Body of pancreas (tissue), 4 donors: ENCODE measurements at regions not wholly inside any gene's neighbourhood (a gene's known extent, or its start where the extent isn't known, plus 50 kb on each side); places are given as distances from the start of the nearest gene placed in this dataset.

ENCODE experiments used
- ATAC-seq: fragments of 150-250 bp; one replicate; pipeline ENCODE4 v1.9.1; 2016
- DNase-seq, 4 donors: peaks; one replicate each; pipeline ENCODE4 v3.0.0-alpha.2; 2019
- H3K27ac ChIP-seq, 4 donors: fragments of 200-600 bp; sonication (generic); 1 replicate in 3 of 4; 2 replicates in 1 of 4; pipeline versions ENCODE4 v1.5.1 to v1.6.1; 2016 to 2019; ENCODE audit warnings: mild to moderate bottlenecking in 1 of 4, mixed read lengths in 1 of 4, moderate library complexity in 1 of 4
- H3K27me3 ChIP-seq, 2 donors: fragments of 200-600 bp; sonication (generic); one replicate each; pipeline ENCODE4 v1.6.0; 2016; ENCODE audit warnings: mild to moderate bottlenecking in 1 of 2
- H3K36me3 ChIP-seq, 2 donors: fragments of 200-600 bp; sonication (generic); replicated peaks in 1 of 2; 2 replicates each; pipeline ENCODE4 v1.5.1; 2016; ENCODE audit warnings: low read depth in 2 of 2; ENCODE audit not compliant: insufficient read depth in 1 of 2
- H3K4me1 ChIP-seq: fragments of 200-600 bp; sonication (generic); one replicate; pipeline ENCODE4 v1.6.0; 2016
- H3K4me3 ChIP-seq, 2 donors: fragments of 200-600 bp; sonication (generic); 1 replicate in 1 of 2; 2 replicates in 1 of 2; pipeline ENCODE4 v1.5.1; 2016 to 2019
- H3K9me3 ChIP-seq, 3 donors: fragments of 200-600 bp; sonication (generic); 1 replicate in 2 of 3; 2 replicates in 1 of 3; pipeline ENCODE4 v1.5.1; 2016
- POLR2A ChIP-seq, 3 donors: fragments of 450-650 bp; IDR thresholded peaks; one replicate each; pipeline ENCODE4 v1.6.1; 2016; ENCODE audit warnings: antibody characterized with exemption in 3 of 3, mild to moderate bottlenecking in 2 of 3
- WGBS, 2 donors: methylation state at CpG; one replicate each; pipeline ENCODE4 v1.1.5; 2017; 5-methylcytosine and 5-hydroxymethylcytosine counted together
- intact Hi-C: fragments of 100-400 bp; cut with DNase I; formaldehyde crosslinking; loops from one replicate; pipeline ENCODE4 v1.15.1; 2023
- TF ChIP-seq, protein P1 (sequence below), 7 experiments: fragments of 450-650 bp in 4 of 7; fragments of 200-600 bp in 3 of 7; sonication (generic) in 3 of 7; IDR thresholded peaks; one replicate each; pipeline ENCODE4 v1.5.1; 2016 to 2019; ENCODE audit warnings: antibody characterized with exemption in 7 of 7

DNA sequence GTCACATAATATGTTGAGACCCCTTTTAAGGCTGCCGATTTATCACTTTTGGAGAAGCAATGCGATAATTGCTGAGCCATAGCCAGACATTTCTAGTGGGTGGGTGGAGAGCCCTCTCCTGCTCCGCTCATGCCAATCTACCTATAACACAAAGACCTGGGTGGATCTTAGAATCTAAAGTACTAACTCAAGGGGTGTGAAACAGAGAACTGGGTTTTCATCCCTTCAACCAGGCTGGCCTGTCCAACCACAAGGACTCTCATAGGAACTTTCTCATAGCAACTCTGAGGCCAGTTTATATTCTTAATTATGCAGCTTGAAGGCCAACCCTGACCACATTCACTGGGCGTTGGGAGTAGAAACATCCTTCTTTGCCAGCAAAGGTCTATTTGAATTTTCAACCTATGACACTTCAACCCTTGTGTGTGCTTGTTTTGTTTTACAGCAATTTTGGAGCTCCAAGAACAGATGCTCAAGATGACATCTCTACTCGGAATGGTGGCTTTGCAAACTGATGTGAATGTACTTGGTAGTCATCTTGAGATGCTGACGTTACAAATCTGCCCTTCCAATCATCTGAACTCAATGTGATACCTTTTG is 1198.2 kb upstream of the AUTS2 start:
- intact Hi-C loops = no loop called here
- no peak for ATAC-seq
- TF ChIP-seq POLR2A (IDR thresholded peaks at IDR 0.05) = no peak
- TF ChIP-seq, protein P1, sequence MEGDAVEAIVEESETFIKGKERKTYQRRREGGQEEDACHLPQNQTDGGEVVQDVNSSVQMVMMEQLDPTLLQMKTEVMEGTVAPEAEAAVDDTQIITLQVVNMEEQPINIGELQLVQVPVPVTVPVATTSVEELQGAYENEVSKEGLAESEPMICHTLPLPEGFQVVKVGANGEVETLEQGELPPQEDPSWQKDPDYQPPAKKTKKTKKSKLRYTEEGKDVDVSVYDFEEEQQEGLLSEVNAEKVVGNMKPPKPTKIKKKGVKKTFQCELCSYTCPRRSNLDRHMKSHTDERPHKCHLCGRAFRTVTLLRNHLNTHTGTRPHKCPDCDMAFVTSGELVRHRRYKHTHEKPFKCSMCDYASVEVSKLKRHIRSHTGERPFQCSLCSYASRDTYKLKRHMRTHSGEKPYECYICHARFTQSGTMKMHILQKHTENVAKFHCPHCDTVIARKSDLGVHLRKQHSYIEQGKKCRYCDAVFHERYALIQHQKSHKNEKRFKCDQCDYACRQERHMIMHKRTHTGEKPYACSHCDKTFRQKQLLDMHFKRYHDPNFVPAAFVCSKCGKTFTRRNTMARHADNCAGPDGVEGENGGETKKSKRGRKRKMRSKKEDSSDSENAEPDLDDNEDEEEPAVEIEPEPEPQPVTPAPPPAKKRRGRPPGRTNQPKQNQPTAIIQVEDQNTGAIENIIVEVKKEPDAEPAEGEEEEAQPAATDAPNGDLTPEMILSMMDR (IDR thresholded peaks at IDR 0.05) = no peak

DNA sequence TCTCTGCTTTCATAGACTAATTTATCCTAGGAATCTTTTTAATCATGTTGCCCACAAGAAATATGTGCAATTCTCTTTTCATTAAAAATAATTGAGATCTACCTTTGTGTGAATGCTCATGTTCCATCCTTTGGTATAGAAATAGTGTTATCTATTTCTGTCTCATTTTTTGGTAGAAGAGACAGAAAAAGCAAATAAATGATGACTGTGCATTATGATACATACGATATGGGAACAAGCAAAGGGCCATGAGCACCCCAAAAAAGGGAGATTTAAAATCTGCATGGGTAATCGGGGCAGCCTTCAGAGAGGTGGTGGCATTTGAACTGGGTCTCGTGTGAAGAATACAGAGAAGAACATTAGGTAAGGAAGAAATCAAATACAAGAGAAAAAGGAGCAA is 1197.5 kb upstream of the AUTS2 start:
- no peaks in the 10 kb centered on the region for H3K36me3 ChIP-seq
- H3K27me3 ChIP-seq = no peaks in the 10 kb centered on the region
- ATAC-seq (no peak), DNase-seq (no peak)
- no peak overlapping the region for H3K4me3 ChIP-seq
- intact Hi-C loops = no loop called here
- WGBS, 2 donors = 61 to 70% methylated on average over 3 of the region's 3 CpGs
- no peak for TF ChIP-seq POLR2A (IDR thresholded peaks at IDR 0.05)
- TF ChIP-seq, protein P1 (IDR thresholded peaks at IDR 0.05) = no peak
- H3K27ac ChIP-seq = no peak overlapping the region
- no peaks in the 10 kb centered on the region for H3K4me1 ChIP-seq
- H3K9me3 ChIP-seq = no peaks in the 10 kb centered on the region

More for the DNA sequence above, 1198.2 kb upstream of the AUTS2 start:
- Histone ChIP-seq H3K9me3 (no peaks in the 10 kb centered on the region), H3K27ac (no peak overlapping the region), H3K4me1 (no peaks in the 10 kb centered on the region), H3K36me3 (no peaks in the 10 kb centered on the region), H3K27me3 (no peaks in the 10 kb centered on the region), H3K4me3 (no peak overlapping the region)
- DNase-seq = no peak
- WGBS, 2 donors = 59% methylated on average over 6 of the region's 6 CpGs

DNA sequence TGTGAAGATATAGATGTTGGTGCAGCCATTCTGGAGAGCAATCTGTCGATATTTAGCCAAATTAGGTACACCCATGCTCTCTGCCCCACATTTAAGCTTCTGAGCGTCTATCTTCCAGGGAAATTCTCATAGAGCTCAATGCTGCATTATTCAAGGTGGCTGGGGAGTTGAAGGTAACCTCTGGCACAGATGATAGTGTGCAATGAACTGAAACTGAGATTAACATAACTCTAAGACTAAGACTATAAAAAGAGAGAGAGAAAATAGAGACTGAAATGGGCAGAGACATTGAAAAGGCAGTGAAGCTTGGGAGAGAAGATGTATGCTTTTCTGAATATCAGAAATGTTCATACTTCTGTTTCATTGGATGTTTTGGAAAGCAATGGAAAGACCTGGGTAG is 1197.0 kb upstream of the AUTS2 start:
- Histone ChIP-seq H3K36me3 (no peaks in the 10 kb centered on the region), H3K4me3 (no peak overlapping the region), H3K9me3 (no peaks in the 10 kb centered on the region), H3K27ac (no peak overlapping the region), H3K27me3 (no peaks in the 10 kb centered on the region), H3K4me1 (no peaks in the 10 kb centered on the region)
- no peak for TF ChIP-seq POLR2A (IDR thresholded peaks at IDR 0.05)
- TF ChIP-seq, protein P1 (IDR thresholded peaks at IDR 0.05) = no peak
- WGBS, 2 donors = 53 to 59% methylated on average over 2 of the region's 2 CpGs
- ATAC-seq = no peak
- no peak for DNase-seq
- intact Hi-C loops = no loop called here

DNA sequence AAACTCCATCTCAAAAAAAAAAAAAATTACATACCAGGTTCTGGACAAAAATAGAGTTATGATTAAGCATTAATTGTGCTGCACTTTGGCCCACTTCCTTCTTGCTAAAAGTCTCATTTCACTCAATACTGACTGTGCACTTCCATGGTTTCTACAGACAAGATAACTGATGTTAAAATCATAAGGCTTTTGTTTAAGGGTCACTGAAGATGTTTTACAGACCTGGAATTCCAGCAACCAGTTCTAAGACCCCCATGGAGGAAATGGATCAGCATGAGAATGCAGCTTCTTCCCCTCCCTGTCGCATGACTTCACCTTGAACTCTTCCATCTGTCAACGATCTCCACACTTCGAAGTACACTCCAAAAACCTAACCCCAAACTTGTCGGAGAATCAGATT is 1191.8 kb upstream of the AUTS2 start:
- 52 to 69% methylated on average over 4 of the region's 4 CpGs for WGBS, 2 donors
- Histone ChIP-seq H3K27me3 (no peaks in the 10 kb centered on the region), H3K27ac (no peak overlapping the region), H3K4me1 (no peaks in the 10 kb centered on the region), H3K36me3 (no peaks in the 10 kb centered on the region), H3K9me3 (no peaks in the 10 kb centered on the region), H3K4me3 (no peak overlapping the region)
- TF ChIP-seq, protein P1 (IDR thresholded peaks at IDR 0.05) = no peak
- no peak for TF ChIP-seq POLR2A (IDR thresholded peaks at IDR 0.05)
- no peak for ATAC-seq
- no peak for DNase-seq
- intact Hi-C loops = no loop called here

DNA sequence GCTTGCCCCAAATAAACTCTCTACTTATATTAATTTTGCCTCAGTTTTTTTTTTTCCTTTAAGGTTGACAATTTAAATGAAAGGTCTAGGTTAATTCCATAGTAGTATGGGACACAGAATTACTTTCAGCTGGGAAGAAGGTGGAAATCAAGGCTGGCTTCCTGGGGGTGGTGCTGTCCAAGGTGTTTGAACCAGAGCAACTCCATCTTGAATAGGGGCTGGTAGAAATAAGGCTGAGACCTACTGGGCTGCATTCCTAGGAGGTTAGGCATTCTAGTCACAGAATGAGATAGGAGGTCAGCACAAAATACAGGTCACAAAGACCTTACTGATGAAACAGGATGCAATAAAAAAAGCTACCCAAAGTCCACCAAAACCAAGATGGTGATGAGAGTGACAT is 1190.8 kb upstream of the AUTS2 start:
- Histone ChIP-seq H3K4me3 (no peak overlapping the region), H3K36me3 (no peaks in the 10 kb centered on the region), H3K4me1 (no peaks in the 10 kb centered on the region), H3K9me3 (no peaks in the 10 kb centered on the region), H3K27ac (no peak overlapping the region), H3K27me3 (no peaks in the 10 kb centered on the region)
- DNase-seq (no peak), ATAC-seq (no peak)
- TF ChIP-seq, protein P1 (IDR thresholded peaks at IDR 0.05) = no peak
- TF ChIP-seq POLR2A (IDR thresholded peaks at IDR 0.05) = no peak
- intact Hi-C loops = no loop called here
